GM12892 (cell line): ENCODE measurements at regions not wholly inside any gene's neighbourhood (a gene's known extent, or its start where the extent isn't known, plus 50 kb on each side); places are given as distances from the start of the nearest gene placed in this dataset.
"Not testable (repeated sequence)": the region's sequence is repeated elsewhere in the genome, so short reads cannot be mapped to it uniquely, and the experiment has no call there.

ENCODE experiments used
- POLR2A ChIP-seq: IDR thresholded peaks from 2 replicates; pipeline ENCODE4 v1.6.1; 2011; ENCODE audit warnings: low read depth, low read length, control low read depth
- POLR2AphosphoS5 ChIP-seq: IDR thresholded peaks from 2 replicates; pipeline ENCODE4 v1.6.1; 2011; ENCODE audit warnings: low read depth, low read length, control low read depth

DNA sequence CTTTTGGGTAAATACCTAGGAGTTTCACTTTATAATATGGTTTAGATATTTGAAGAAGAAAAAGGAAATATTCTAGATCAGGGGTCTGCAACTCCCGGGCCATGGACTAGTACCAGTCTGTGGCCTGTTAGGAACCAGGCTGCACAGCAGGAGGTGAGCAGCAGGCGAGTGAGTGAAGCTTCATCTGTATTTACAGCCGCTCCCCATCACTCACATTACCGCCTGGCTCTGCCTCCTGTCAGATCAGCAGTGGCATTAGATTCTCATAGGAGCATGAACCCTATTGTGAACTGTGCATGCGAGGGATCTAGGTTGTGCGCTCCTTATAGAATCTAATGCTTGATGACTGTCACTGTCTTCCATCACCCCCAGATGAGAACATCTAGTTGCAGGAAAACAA lies 231.1 kb downstream of the ICOS start:
- TF ChIP-seq POLR2A, POLR2AphosphoS5: not testable (repeated sequence)
